Hematopoietic multipotent progenitor cell treated with erythropoietin and hydrocortisone succinate and interleukin-3 and kit ligand, for 17 days (in vitro differentiated cells): ENCODE measurements at regions not wholly inside any gene's neighbourhood (a gene's known extent, or its start where the extent isn't known, plus 50 kb on each side); places are given as distances from the start of the nearest gene placed in this dataset.
"Not testable (repeated sequence)": the region's sequence is repeated elsewhere in the genome, so short reads cannot be mapped to it uniquely, and the experiment has no call there.

Experiments used
- DNase-seq: peaks from one replicate; pipeline ENCODE4 v3.0.0-alpha.2; 2015; ENCODE audit warnings: low spot score

DNA sequence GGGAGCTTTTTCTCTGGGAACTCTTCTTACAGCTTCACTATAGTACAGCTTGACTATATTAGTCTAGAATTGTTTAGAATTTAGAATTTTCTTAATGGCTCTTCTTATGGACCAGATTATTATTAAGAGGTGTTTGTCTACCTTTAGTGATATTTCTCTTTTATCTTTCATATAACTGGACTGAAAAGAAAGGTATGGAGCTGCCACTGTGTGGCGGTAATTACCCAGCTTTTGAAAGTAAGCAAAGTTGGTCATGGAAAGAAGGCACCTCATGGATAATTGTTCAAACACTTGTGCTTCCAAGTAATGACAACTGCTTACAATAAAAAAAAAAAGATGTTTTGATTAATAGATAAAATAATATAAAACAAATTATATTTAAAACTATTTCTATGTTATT is 1112.5 kb downstream of the TECRL start:
- no peak for DNase-seq

DNA sequence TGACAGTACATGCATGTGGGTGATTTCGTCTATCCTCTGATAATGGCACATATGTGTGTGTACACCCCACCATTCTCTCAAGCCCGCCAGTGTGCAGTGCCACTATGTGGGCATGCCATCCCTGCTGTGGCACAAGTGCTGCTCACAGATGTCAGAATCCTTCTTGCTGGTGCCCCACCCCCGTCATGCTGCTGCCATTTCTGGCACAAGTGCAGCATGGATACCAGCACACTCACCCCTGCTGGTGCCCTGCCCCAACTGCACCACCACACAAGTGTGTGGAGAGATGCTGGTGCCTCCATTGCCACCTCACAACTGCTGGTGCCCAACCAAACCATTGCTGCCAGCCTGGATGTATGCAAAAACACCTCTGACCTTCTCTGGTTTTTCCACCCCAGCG is 1133.8 kb downstream of the TECRL start:
- no peak for DNase-seq

DNA sequence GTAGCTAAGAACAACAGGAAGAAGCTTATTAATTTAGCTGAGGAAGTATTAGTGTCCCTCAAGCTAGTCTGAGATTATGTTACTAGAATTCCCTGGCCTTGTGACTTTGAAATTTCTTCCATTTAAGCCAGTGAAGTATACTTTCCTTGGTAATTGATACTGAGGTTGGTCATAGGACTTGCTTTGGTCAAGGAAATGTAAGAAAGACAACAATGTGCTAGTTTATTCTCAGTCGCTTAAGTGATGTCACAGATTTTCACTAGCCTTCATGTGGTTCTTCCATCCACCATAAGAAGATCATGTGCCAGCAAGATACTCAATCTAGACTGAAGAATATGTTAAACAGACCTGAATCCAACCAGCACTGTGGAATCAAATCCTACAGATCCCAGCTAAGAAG is 1140.1 kb downstream of the TECRL start:
- DNase-seq: no peak

DNA sequence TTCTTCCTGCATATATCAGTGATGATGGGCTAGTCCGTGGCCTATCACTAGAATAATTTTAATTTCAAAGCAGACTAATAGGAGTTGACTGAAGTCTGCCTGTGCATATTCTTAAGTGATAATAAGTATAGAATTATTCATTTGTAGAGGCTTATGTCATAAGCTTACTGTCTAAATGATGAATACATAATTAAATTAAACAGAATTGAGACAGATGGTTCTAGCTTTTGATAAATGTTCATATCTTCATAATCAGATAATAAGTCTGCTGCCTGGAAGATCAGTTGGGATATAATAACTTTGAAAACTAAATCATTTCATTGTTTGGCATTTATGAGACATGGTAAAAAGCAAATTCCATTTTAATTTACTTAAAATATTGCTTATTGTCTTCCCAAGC is 1175.6 kb downstream of the TECRL start:
- no peak for DNase-seq

DNA sequence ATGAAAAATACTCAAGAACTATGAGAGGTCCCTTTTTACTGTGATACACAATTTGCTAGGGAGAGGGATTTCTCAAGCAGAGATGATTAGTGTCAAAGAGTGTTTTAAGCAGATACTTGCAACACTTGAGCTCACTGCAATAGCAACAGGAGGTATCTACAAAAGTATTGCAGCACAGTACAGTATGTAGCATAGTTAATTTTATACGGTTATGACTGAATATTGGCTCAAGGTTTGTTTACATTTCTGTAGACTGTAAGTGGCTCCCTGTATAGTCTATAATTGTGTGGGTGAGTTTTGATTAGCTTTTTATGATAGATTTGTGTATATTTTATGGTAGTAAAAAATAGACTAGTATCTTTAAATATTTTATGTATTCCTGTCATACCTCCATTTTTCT is 1177.2 kb downstream of the TECRL start:
- DNase-seq: no peak

DNA sequence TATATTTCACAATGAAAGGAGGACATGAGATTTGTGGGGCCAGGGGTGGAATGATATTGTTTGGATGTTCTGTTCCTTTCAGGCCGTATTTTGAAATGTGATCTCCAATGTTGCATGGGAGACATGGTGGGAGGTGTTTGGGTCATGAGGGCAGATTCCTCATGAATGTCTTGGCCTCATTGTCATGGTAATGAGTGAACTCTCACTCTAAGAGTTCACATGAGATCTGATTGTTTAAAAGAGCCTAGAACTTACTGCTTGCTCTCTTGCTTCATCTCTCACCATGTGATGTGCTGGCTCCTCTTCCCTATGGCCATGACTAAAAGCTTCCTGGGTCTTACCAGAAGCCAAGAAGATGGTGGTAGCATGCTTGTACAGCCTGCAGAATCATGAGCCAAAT is 1183.0 kb downstream of the TECRL start:
- no peak for DNase-seq

DNA sequence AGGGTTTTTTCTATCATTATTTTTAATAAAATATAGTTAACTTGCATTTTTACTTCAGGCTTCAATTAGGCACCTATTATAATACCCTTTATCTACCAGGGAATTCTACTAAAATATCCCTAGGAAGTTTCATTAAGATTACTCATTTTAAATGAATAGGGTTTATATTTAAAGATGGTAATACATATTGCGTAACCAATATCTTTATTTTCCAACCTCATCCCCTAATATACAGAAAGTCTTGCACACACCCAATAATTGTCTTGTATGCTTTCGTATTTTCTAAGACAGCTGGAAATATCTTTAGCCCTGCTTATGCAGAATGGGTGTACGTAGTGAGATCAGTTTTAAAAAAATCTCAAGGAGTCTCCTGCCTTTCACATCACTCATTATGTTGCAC is 1186.8 kb downstream of the TECRL start:
- no peak for DNase-seq

DNA sequence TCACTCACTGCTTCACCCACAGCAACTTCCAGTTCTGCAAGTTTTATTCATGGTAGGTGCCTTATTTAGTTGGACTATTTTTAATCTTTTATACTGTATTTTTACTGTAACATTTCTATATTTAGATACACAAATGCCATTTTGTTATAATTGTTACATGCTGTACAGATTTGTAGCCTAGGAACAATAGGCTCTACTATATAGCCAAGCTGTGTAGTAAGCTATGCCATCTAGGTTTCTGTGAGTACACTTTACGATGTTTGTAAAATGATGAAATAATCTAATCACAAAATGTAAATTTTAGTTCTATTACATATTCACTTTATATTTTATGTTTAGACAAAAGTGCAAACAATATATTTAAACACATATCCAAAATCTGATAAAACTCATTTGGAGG is 1187.8 kb downstream of the TECRL start:
- no peak for DNase-seq

DNA sequence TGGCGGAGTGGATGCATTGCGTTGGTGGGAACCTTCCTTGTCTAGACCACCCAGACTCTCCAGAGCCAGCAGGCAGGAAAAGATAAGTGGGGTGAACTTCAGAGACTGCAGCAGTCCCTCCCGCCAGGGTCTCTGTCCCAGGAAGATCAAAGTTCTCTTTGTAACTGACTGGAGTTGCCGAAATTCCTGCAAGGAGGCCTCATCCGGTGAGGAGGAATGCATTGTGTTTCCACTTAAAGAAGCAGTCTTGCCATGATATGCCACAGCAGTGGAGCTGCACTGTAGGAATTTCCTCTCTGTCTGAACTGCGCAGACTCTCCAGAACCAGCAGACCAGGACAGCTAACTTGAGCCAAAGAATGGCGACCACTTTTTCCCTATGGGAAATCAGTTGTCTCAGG is 1190.4 kb downstream of the TECRL start:
- DNase-seq: no peak

DNA sequence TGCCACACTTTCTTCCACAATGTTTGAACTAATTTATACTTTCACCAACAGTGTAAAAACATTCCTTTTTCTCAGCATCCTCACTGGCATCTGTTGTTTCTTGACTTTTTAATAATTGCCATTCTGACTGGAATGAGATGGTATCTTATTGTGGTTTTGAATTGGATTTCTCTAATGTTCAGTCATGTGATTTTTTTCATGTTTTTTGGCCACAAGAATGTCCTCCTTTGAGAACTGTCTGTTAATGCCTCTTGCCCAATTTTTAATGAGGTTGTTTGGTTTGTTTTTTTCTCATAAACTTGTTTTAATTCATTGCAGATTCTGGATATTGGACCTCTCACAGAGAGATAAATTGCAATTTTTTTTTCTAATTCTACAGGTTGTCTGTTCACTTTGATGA is 1195.2 kb downstream of the TECRL start:
- no peak for DNase-seq

DNA sequence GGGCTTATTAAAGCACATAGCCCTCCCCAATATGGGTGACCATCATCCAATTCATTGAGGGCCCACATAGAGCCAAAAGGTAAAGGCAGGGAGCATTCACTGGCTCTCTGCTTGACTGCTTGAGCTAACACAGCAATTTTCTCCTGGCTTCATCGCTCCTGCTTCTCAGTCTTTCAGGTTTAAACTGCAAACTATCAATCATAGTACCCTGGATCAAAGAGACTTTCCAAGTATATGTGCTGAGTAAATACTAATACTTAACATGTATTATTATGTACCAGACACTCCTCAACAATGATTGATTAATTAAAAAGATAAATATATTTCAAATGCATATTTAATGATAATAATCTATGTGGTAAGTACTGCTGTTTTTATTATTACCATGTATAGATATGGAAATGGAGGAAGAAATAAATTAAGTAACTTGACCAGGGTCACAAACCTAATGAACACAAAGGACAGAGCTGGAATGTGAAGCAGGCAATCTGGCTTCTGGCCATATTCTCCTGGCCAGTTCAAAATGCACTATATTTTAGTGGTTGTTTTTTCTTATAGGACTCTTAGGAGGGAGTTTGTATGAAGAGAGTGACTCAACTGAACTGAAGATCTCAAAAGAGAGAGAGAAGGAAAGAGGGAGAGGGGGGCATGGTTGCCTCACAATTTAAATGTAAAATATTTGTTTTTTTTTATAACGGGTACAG is 1197.3 kb downstream of the TECRL start:
- no peak for DNase-seq

DNA sequence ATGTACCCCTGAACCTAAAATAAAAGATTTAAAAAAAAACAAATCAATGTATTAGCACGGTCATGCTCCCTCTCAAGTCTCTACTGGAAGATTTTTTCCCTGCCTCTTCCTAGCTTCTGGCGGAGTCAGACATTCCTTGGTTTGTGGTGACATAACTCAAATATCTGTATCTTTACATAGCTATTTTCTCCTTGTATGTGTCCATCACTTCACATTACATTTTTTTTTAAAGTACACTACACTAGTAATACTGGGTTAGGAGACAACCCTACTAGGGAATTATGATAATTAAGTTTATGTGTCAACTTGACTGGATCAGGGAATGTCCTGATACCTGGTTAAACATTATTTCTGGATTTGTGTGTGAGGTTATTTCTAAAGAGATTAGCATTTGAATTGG is 1197.9 kb downstream of the TECRL start:
- no peak for DNase-seq

DNA sequence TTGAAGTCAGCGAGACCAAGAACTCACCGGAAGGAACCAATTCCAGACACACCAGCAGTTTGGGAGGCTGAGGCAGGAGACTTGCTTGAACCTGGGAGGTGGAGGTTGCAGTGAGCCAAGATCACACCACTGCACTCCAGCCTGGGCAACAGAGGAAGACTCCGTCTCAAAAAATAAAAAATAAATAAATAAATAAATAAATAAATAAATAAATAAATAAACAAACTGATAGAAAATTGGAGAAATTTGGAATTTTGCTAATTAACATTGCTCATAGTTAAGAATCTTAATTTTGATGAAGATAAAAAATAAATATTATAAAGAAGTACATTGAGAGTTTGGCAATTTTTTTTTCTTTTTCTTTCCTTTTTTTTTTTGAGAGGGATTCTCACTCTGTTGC is 1216.2 kb downstream of the TECRL start:
- not testable (repeated sequence) for DNase-seq

DNA sequence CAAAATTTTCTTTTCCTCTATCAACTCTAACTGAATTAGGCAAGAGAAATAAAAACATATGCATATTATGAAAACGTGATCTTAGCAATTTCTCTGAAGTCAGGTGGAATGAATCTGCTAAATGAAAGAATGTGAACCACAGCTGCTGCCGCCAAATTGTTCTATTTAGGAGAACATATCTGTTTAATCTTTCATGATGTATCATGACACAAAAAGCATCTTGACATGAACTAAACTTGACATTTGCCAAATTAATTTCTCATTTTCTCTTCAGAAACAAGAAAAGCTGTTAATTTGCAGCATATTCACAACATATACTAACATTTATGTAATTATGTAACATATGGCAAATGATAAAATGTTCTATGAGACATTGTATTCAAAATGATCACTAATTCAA is 1237.9 kb downstream of the TECRL start:
- DNase-seq: no peak

DNA sequence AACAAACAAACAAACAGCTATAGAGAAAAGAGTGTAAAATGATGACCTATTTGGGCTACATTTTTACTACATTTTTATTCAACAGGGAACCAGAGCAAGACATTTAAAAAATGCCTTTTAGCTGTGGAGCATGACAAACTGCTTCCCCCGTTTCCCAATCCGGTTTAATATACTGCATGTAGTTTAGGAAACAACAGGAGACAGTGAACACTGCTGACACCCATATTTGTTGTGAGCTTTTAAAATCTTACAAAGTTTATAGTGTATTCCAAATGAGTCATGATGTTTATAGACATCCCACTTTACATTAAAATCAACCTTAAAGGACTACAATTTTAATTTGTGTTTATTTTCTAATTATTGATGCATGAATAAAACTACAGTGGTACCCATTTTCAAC is 1238.3 kb downstream of the TECRL start:
- DNase-seq: no peak

DNA sequence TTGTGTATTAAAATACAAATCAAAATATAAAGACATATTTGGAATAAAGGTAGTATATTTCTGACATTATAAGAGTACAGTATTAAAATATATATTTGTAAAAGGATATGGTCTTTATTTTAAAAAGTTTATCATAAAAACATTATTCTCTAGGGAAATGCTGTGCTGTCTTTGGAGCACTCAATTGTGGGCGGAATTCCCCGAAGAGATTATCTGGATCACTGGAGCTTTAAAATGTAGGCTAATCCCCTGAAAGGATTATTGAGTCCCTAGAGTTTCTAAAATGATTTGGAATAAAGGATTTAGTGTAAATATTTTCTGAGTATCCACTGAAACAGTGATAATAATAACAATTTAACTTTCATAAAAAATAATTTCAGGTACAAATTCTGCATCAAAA is 1239.4 kb downstream of the TECRL start:
- DNase-seq: no peak

DNA sequence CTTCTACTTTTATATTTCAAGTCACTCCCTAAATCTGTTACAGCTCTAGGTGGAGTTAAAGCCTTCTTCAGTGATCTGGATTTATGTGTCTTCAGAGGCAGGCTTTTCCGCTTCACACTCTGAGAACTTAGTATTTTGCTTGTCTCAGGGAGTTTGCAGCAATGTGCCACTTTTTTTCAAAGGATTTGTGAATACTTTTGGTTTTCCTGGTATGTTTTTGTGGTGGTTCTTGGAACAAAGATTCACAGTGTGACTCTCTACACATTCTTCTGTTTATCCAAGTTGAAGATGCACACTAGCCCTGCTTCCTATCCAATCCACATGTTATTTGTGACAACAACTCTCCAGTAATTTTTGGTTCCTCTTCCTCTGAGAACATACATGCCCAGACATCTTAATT is 1253.7 kb downstream of the TECRL start:
- DNase-seq: no peak

DNA sequence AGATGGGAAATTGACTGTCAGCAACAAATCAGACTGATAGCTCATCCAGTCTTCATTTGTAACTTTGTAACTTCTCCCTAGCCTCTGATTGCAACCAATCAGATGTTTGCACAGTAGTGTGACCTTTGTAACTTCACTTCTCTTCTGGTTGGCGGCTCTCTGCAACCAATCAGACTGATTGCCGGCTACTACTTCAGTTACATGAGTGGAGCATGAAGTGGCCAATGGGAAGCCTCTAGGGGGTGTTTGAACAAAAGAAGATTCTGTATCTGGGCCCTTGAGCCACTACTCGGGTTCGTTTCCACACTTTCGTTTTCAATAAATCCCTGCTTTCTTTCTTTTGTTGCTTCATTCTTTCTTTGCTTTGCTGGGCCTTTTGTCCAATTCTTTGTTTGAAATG is 1285.8 kb downstream of the TECRL start:
- no peak for DNase-seq

DNA sequence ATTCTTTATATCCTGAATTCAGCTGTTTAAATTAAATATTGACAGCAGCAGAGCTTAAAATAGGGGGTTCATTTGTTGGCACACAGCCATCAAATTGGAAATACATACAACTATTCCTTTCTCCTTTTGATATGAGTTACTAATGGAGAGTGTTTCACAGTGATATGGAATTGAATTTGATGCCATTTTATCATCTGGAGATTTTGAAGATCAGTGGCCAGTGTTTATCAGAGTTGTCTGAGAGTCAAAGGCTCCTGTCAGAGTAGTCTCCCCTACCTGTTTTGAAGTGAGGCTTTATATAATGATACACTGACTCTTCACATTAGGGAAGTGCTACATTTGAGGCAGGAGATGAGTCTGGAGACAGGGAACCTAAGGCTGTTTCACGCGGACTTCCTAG is 1286.3 kb downstream of the TECRL start:
- DNase-seq: no peak

DNA sequence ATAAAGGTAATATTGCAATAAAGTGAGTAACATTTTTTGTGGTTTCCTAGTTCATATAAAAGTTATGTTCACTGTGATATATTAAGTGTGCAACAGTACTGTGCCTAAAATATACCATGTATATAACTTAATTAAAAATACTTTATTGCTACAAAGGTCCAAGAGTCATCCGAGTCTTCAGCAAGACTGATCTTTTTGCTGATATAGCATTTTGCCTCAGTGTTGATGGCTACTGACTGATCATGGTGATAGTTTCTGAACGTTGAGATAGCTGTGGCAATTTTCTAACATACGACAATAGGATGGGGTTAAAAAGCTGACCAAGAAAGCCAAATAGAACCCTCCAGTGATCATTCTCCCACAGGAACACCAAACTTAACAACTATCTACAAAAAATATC is 1302.7 kb downstream of the TECRL start:
- DNase-seq: no peak

DNA sequence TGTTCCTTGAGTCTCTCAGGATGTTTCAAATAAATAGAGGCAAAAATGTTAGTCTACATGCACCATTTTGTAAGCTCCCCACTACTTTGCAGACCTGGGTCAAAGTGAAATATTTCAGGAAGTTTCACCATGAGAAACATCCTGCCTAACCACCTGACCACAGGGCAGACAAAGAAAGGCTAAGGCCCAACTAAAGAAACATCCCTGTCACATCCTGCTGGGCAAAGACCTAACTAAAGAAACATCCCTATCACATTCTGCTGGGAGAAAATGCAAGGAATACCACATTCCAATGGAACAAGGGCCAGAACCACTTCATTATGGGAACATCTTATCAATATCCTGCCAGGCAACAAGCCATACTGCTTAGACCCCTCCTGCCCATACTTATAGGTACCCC is 1303.4 kb downstream of the TECRL start:
- no peak for DNase-seq

DNA sequence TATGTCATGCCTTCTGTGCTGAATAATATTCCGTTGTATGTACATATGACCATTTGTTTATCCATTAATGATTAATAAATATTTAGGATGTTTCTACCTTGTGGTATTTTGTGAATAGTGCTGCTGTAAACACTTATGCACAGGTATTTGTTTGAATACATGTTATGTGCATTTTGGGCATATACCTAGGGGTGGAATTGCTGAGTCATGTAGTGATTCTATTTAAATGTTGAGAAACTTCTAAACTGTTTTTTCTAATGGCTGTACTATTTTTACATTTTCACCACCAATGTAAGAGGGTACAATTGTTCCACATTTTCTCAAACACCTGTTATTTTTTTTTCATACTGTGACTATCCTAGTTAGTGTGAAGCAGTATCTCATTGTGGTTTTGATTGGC is 1318.6 kb downstream of the TECRL start:
- DNase-seq: no peak

DNA sequence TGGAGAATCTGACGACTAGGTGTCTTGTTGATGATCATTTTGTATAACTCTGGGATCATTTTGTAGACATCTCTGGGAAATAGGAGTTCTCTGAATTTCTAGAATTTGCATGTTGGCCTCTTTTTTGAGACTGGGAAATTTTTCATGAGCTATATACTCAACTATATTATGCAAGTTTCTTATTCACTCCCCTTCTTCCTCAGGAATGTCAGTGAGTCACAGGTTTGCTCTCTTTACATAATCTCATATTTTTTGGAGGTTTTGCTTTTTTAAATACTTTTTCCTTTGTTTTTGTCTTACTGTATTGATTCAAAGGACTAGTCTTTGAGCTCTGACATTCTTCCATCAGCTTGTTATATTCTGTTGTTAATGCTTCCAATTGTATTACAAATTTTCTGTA is 1324.2 kb downstream of the TECRL start:
- DNase-seq: no peak

DNA sequence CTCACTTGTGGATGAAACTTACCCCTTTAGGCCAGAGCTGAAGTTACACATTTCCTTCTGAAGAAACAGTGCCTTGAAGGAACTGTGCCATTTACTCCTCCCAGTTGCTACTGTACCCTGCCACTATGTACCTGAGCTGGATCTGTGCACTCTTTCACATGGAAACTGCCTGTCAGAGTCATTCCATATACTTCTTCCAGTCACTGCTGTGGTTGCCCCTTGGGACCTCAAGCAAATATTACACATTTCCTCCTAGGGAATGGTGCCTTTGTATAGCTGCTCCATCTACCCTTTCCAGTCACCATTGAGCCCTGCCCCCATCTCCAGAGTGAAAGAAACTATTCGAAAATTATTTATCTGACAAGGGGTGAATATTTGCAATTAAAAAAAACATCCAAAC is 1328.3 kb downstream of the TECRL start:
- DNase-seq: no peak

DNA sequence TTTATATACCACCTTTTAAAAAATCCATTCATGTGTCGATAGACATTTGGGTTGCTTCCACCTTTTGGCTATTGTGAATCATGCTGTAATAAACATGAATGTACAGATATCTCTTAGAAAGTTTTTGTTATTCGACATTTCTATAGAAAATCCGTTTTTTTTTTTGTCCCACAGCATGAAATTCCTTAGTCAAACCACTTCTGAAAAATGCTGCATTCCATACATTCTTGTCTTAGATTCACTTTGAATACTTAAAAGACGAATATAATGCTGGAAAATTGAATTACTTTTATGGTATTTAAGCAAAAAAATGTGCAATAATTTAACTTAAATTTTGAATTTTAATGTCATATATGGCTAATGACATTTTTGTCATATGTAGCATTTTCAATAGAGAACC is 1345.5 kb downstream of the TECRL start:
- no peak for DNase-seq
